Mesothelial cell of epicardium (in vitro differentiated cells): ENCODE measurements at regions not wholly inside any gene's neighbourhood (a gene's known extent, or its start where the extent isn't known, plus 50 kb on each side); places are given as distances from the start of the nearest gene placed in this dataset.

Source experiments
- DNase-seq, 2 experiments: peaks; one replicate each; pipeline ENCODE4 v3.0.0; 2021; ENCODE audit warnings: low spot score in 2 of 2; ENCODE audit not compliant: unreplicated experiment in 2 of 2
- H3K27ac Mint-ChIP-seq: 2 replicates; pipeline ENCODE4 v1.8.0; 2021; ENCODE audit warnings: mixed read lengths
- H3K27me3 Mint-ChIP-seq: 2 replicates; pipeline ENCODE4 v1.8.0; 2021; ENCODE audit warnings: low read depth, mixed read lengths
- H3K36me3 Mint-ChIP-seq: 2 replicates; pipeline ENCODE4 v1.8.0; 2021; ENCODE audit warnings: mixed read lengths
- H3K4me1 Mint-ChIP-seq: 2 replicates; pipeline ENCODE4 v1.8.0; 2021; ENCODE audit warnings: mixed read lengths
- H3K4me3 Mint-ChIP-seq: 2 replicates; pipeline ENCODE4 v1.8.0; 2021; ENCODE audit warnings: mild to moderate bottlenecking, moderate library complexity, mixed read lengths
- H3K9me3 Mint-ChIP-seq: 2 replicates; pipeline ENCODE4 v1.8.0; 2021; ENCODE audit warnings: mixed read lengths
- TF ChIP-seq, protein P1 (sequence below): fragments of 200-600 bp; sonication (generic); IDR thresholded peaks from one replicate; pipeline ENCODE4 v1.5.0; 2021; ENCODE audit warnings: antibody characterized with exemption; ENCODE audit not compliant: unreplicated experiment

DNA sequence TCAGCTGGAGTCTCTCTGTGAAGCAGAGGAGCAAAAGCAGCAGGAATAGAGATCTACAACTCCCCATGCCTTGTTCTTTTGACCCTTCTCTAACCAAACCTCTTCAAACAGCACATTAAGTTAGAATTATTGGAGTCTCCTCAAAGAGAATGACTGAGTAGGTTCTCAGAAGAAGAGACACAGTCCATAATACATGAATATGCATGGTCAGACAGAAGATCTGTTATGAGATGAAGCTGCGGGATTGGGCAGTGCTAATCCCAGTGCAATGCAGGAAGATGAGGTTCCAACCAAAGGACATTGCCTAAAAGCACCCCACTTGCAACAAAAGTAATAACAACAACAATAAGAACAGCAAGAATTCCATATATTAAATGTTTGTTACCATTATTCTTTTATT, 887.9 kb upstream of the TENM4 start:
- no peaks in the 10 kb centered on the region for H3K36me3 Mint-ChIP-seq
- TF ChIP-seq, protein P1, sequence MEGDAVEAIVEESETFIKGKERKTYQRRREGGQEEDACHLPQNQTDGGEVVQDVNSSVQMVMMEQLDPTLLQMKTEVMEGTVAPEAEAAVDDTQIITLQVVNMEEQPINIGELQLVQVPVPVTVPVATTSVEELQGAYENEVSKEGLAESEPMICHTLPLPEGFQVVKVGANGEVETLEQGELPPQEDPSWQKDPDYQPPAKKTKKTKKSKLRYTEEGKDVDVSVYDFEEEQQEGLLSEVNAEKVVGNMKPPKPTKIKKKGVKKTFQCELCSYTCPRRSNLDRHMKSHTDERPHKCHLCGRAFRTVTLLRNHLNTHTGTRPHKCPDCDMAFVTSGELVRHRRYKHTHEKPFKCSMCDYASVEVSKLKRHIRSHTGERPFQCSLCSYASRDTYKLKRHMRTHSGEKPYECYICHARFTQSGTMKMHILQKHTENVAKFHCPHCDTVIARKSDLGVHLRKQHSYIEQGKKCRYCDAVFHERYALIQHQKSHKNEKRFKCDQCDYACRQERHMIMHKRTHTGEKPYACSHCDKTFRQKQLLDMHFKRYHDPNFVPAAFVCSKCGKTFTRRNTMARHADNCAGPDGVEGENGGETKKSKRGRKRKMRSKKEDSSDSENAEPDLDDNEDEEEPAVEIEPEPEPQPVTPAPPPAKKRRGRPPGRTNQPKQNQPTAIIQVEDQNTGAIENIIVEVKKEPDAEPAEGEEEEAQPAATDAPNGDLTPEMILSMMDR, result no peak
- no peak overlapping the region for H3K27ac Mint-ChIP-seq
- no peaks in the 10 kb centered on the region for H3K9me3 Mint-ChIP-seq
- peaks cover 20% of the 10 kb centered on the region for H3K4me1 Mint-ChIP-seq
- no peaks in the 10 kb centered on the region for H3K27me3 Mint-ChIP-seq
- DNase-seq, result no peak
- H3K4me3 Mint-ChIP-seq, result no peak overlapping the region

DNA sequence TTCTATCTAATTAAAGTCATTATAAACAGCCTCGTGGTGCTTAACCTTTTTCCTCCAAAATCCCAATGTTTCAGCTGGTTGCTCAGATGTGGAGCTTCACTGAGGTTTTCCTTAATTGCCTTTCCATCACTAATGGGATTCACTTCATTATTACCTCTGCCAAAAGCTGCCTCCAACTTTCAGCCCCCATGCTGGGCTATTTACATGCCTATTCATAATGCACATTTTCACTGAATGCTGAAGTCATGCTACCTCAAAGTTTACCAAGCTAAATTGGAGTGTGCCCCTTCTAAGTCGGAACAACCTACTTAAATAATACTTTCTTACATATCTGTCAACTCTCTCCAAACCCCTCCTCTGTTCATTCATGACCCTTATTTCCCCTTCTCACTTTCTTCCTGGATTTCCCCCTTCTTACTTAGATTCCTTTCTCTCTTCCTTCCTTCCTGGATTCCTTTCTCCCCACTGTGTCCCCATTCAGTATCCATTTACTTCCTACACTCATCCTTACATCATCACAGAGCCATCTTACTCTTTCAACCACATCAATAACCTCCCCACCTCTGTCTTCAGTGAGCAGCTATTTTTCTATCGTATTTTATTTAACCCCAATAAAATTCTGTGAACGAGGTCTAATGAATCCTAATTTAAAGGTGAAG, 887.3 kb upstream of the TENM4 start:
- no peak for DNase-seq
- Mint-ChIP-seq H3K9me3 (no peaks in the 10 kb centered on the region), H3K27me3 (no peaks in the 10 kb centered on the region), H3K4me1 (peaks cover 20% of the 10 kb centered on the region), H3K27ac (no peak overlapping the region), H3K4me3 (no peak overlapping the region), H3K36me3 (no peaks in the 10 kb centered on the region)
- TF ChIP-seq, protein P1, result no peak

DNA sequence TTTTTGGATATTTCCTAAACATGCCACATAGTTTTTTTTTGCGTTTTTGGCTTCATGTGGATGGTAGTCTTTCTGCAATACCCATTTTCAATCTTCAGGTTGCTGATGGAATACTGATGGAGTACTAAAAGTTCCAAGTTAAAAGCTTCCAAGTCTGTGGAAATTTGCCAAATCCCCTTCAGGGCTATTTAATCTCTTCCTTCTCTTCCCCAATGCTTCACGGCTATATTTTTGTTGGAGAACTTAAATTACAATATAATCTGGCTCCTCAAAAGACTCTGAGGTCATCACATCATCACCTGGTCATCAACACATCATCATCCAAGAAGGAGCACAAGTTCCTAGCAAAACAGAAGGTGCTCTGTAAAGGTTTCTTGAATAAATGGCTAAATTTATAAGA, 881.0 kb upstream of the TENM4 start:
- TF ChIP-seq, protein P1, result no peak
- Mint-ChIP-seq H3K36me3 (no peaks in the 10 kb centered on the region), H3K4me3 (no peak overlapping the region), H3K9me3 (no peaks in the 10 kb centered on the region), H3K27me3 (no peaks in the 10 kb centered on the region), H3K27ac (no peak overlapping the region), H3K4me1 (peaks cover 19% of the 10 kb centered on the region)
- DNase-seq, result no peak

DNA sequence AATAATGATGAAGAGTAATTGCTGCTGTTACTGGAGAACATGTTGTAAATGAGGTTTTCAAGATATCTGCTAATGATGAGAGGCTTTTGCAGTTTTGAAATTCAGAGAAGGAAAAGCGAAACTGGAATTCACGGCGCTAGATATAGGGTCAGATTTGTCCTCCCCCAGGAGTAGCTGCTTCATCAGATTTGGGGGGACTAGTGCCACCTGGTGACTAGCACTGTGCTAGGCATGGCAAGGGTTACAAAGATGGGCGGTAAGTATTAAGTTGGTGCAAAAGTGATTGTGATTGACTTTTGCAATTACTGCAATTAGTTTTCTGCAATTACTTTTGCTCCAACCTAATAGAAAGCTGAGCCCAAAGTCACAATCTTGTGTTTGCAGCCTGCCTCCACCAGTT, 879.9 kb upstream of the TENM4 start:
- Mint-ChIP-seq H3K27ac (no peak overlapping the region), H3K27me3 (no peaks in the 10 kb centered on the region), H3K4me1 (peaks cover 19% of the 10 kb centered on the region), H3K4me3 (no peak overlapping the region), H3K9me3 (no peaks in the 10 kb centered on the region), H3K36me3 (no peaks in the 10 kb centered on the region)
- DNase-seq, result no peak
- TF ChIP-seq, protein P1, result no peak

DNA sequence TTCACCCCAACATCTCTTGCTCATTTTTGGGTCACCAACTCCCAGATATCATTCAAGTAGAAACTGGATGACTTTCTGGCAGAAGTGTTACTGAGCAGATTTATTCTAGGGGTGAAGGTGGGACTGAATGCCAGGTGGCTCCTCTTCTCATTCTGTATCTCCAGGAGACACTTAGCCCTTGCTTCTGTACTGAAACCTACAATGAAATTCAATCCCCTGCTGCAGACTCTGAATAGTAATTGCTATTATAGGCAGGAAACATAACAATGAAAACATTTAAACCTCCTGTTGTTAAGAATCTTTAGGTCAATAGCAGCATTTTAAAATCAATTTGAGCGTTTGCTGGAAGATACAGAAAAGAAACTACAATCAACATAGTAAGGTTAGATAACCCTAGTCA, 879.4 kb upstream of the TENM4 start:
- H3K27me3 Mint-ChIP-seq, result no peaks in the 10 kb centered on the region
- no peaks in the 10 kb centered on the region for H3K36me3 Mint-ChIP-seq
- no peak overlapping the region for H3K4me3 Mint-ChIP-seq
- TF ChIP-seq, protein P1, result no peak
- H3K9me3 Mint-ChIP-seq, result no peaks in the 10 kb centered on the region
- peaks cover 17% of the 10 kb centered on the region for H3K4me1 Mint-ChIP-seq
- DNase-seq, result no peak
- no peak overlapping the region for H3K27ac Mint-ChIP-seq

DNA sequence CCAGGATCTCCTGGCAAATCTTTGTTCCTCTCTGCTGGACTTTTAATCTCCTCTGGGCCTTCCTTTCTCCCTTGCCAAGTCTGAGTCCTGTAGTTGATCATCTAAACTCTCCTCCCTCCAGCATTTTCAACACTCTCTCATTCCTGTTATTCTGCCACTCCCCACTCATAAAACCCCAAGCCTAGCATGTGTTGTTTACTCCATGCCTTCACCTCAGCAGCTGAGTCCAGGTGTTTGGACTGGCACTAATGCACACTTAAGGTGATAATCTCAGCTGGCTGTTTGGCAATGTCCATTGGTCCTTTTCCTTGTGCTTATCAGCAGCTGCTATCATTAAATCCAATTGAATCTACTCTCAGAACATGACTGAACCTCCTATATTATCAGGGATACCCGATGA, 876.8 kb upstream of the TENM4 start:
- Mint-ChIP-seq H3K9me3 (no peaks in the 10 kb centered on the region), H3K4me1 (peaks cover 14% of the 10 kb centered on the region), H3K36me3 (no peaks in the 10 kb centered on the region), H3K27me3 (no peaks in the 10 kb centered on the region), H3K27ac (no peak overlapping the region), H3K4me3 (no peak overlapping the region)
- TF ChIP-seq, protein P1, result no peak
- no peak for DNase-seq
